GM12878 (cell line): ENCODE measurements at regions not wholly inside any gene's neighbourhood (a gene's known extent, or its start where the extent isn't known, plus 50 kb on each side); places are given as distances from the start of the nearest gene placed in this dataset.

ENCODE experiments used
- CEBPB ChIP-seq, 2 experiments: fragments of 150-350 bp in 1 of 2; IDR thresholded peaks; 2 replicates each; pipeline ENCODE4 v1.6.1; 2012 to 2014; ENCODE audit warnings: low read depth in 2 of 2, low read length in 2 of 2, borderline replicate concordance in 1 of 2, inconsistent platforms in 1 of 2
- CHD2 ChIP-seq: IDR thresholded peaks from 2 replicates; pipeline ENCODE4 v1.6.1; 2011; ENCODE audit warnings: low read depth, low read length, improper control_type of control experiment, borderline replicate concordance
- CTCF ChIP-seq, 3 experiments: IDR thresholded peaks in 2 of 3; conservative IDR thresholded peaks in 1 of 3; 2 replicates each; pipeline ENCODE4 v1.5.1; 2011; ENCODE audit warnings: low read depth in 3 of 3, low read length in 3 of 3, mild to moderate bottlenecking in 3 of 3, control low read depth in 2 of 3, moderate library complexity in 2 of 3, inconsistent platforms in 1 of 3, mixed read lengths in 1 of 3; ENCODE audit not compliant: control insufficient read depth in 2 of 3, insufficient read depth in 1 of 3; ENCODE audit errors: extremely low read depth in 1 of 3
- E2F4 ChIP-seq: IDR thresholded peaks from 2 replicates; pipeline ENCODE4 v1.6.1; 2012; ENCODE audit warnings: low read depth, low read length, improper control_type of control experiment
- HCFC1 ChIP-seq: fragments of 150-350 bp; IDR thresholded peaks from 2 replicates; pipeline ENCODE4 v1.6.1; 2014; ENCODE audit warnings: low read length
- IKZF1 ChIP-seq: fragments of 450-650 bp; conservative IDR thresholded peaks from 2 replicates; pipeline ENCODE4 v1.6.1; 2017; ENCODE audit warnings: antibody characterized with exemption, mild to moderate bottlenecking
- PAX8 ChIP-seq: fragments of 450-650 bp; IDR thresholded peaks from 2 replicates; pipeline ENCODE4 v1.6.1; 2017; ENCODE audit warnings: mild to moderate bottlenecking, moderate library complexity
- SMAD1 ChIP-seq: fragments of 450-650 bp; IDR thresholded peaks from 2 replicates; pipeline ENCODE4 v1.6.1; 2018; ENCODE audit warnings: mild to moderate bottlenecking, low read depth; ENCODE audit not compliant: partially characterized antibody
- ZSCAN29 ChIP-seq: fragments of 450-650 bp; IDR thresholded peaks from 2 replicates; pipeline ENCODE4 v1.6.1; 2017; ENCODE audit warnings: mild to moderate bottlenecking, moderate library complexity

- TF ChIP-seq IKZF1 = no peak
- TF ChIP-seq SMAD1 = no peak
- no peak for TF ChIP-seq CEBPB (IDR thresholded peaks at IDR 0.05; ENCODE audit: borderline replicate concordance in 1 of 2, low read depth in 2 of 2, low read length in 2 of 2)
- no peak for TF ChIP-seq PAX8
- no peak for TF ChIP-seq HCFC1
- no peak for TF ChIP-seq CHD2
- no peak for TF ChIP-seq E2F4
- no peak for TF ChIP-seq ZSCAN29
- TF ChIP-seq CTCF (IDR thresholded peaks at IDR 0.05 in 2 of 3, conservative IDR thresholded peaks at IDR 0.05 in 1 of 3; ENCODE audit: control insufficient read depth in 2 of 3, extremely low read depth in 1 of 3, insufficient read depth in 1 of 3, low read depth in 3 of 3, low read length in 3 of 3) = no peak
These were observed 113.3 kb upstream of the CREB5 start for GRCh38 chr7:28298870-28299518.
